COLO668 (cell line): ENCODE measurements at regions not wholly inside any gene's neighbourhood (a gene's known extent, or its start where the extent isn't known, plus 50 kb on each side); places are given as distances from the start of the nearest gene placed in this dataset.
"Not testable (repeated sequence)": the region's sequence is repeated elsewhere in the genome, so short reads cannot be mapped to it uniquely, and the experiment has no call there.

Source experiments
- DNase-seq: peaks from one replicate; lab custom pipeline; 2025; ENCODE audit not compliant: unreplicated experiment; lab: John Stamatoyannopoulos, UW

GRCh38 chr19:30267332-30267731 lies 104.9 kb upstream of the ZNF536 start:
- no peak for DNase-seq

- DNase-seq, result no peak
These were observed 103.6 kb upstream of the ZNF536 start for GRCh38 chr19:30268601-30269000.

GRCh38 chr19:30269638-30270037 lies 102.5 kb upstream of the ZNF536 start:
- no peak for DNase-seq

GRCh38 chr19:30271816-30272215 lies 100.4 kb upstream of the ZNF536 start:
- no peak for DNase-seq

- no peak for DNase-seq
These were observed 99.6 kb upstream of the ZNF536 start for GRCh38 chr19:30272554-30272953.

- no peak for DNase-seq
These were observed 99.0 kb upstream of the ZNF536 start for GRCh38 chr19:30273184-30273583.

GRCh38 chr19:30274987-30275386 lies 97.2 kb upstream of the ZNF536 start:
- DNase-seq, result no peak

- DNase-seq, result no peak
These were observed 95.9 kb upstream of the ZNF536 start for GRCh38 chr19:30276011-30276882.

GRCh38 chr19:30276883-30277280 lies 95.3 kb upstream of the ZNF536 start:
- no peak for DNase-seq

- no peak for DNase-seq
These were observed 94.0 kb upstream of the ZNF536 start for GRCh38 chr19:30277941-30278881.

GRCh38 chr19:30278882-30279254 lies 93.3 kb upstream of the ZNF536 start:
- DNase-seq, result no peak

- DNase-seq, result no peak
These were observed 92.2 kb upstream of the ZNF536 start for GRCh38 chr19:30280018-30280417.

- DNase-seq, result no peak
These were observed 90.3 kb upstream of the ZNF536 start for GRCh38 chr19:30281906-30282305.

GRCh38 chr19:30283556-30283955 lies 88.6 kb upstream of the ZNF536 start:
- no peak for DNase-seq

- no peak for DNase-seq
These were observed 88.0 kb upstream of the ZNF536 start for GRCh38 chr19:30284209-30284608.

GRCh38 chr19:30284885-30285284 lies 87.3 kb upstream of the ZNF536 start:
- DNase-seq, result no peak

GRCh38 chr19:30286378-30286777 lies 85.8 kb upstream of the ZNF536 start:
- no peak for DNase-seq

- DNase-seq, result no peak
These were observed 84.9 kb upstream of the ZNF536 start for GRCh38 chr19:30287259-30287658.

- DNase-seq, result no peak
These were observed 84.2 kb upstream of the ZNF536 start for GRCh38 chr19:30287973-30288372.

GRCh38 chr19:30288911-30289310 lies 83.3 kb upstream of the ZNF536 start:
- DNase-seq, result no peak

GRCh38 chr19:30289336-30289735 lies 82.8 kb upstream of the ZNF536 start:
- DNase-seq, result no peak

GRCh38 chr19:30290805-30291204 lies 81.4 kb upstream of the ZNF536 start:
- not testable (repeated sequence) for DNase-seq
